GM18498 (cell line): ENCODE measurements at regions not wholly inside any gene's neighbourhood (a gene's known extent, or its start where the extent isn't known, plus 50 kb on each side); places are given as distances from the start of the nearest gene placed in this dataset.
"Not testable (repeated sequence)": the region's sequence is repeated elsewhere in the genome, so short reads cannot be mapped to it uniquely, and the experiment has no call there.

ENCODE experiments used
- ATAC-seq: cut with Tn5 transposase; IDR thresholded peaks from one replicate; pipeline ENCODE4 v1.9.1; 2021; ENCODE audit warnings: mild to moderate bottlenecking, moderate library complexity; ENCODE audit not compliant: unreplicated experiment

DNA sequence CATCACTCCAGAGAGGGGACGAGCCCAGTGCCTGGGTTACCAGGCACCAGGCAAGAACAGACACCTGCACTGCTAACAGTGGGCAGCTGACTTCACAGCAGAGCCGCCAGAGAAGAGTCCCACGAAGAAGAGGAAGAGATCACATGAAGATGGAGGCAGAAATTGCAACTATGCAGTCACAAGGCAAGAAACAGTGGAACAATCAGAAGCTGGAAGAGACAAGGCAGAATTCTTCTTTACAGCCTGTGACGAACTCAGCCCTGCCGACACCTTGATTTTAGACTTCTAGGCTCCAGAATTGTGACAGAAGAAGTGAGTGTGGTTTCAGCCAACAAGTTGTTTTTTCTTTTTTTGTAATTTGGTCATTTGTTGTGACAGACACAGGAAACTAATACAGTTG, 59.2 kb downstream of the IL12A start:
- no peak for ATAC-seq

DNA sequence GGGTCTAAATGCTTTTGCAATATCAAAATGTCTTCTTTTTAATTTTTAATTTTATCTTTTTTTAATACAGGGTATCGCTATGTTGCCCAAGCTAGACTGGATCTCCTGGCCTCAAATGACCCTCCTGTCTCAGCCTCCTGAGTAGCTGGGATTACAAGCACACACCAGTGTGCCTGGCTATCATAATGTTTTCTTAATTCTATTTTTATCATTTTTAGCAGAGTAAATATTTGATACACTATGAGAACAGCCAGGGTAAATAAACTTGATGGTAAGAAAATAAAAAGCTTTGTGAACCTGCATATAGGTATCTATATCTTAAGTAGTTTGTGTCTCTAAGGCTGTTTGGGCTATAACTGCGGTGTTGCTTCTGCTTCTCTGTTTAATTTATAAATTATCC, 60.4 kb downstream of the IL12A start:
- ATAC-seq, result no peak

DNA sequence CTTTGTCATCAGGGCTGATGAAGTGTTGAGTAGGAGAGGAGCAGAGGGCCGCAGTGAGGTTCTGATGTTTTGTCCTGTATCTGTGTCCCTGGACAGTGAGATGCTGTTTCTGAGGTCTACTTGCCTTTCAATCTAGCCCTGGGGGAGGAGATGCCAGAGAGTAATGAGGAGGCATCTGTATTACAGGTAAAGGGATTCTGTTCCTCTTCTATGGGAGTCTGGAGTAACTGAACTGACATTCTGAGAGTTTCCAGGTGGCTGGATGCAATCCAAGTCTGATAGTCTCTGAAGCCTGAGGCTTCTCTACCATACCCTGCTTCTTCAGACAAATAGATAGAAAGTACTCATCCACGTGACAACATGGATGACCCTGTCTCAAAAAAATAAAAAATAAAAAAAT, 60.9 kb downstream of the IL12A start:
- no peak for ATAC-seq

DNA sequence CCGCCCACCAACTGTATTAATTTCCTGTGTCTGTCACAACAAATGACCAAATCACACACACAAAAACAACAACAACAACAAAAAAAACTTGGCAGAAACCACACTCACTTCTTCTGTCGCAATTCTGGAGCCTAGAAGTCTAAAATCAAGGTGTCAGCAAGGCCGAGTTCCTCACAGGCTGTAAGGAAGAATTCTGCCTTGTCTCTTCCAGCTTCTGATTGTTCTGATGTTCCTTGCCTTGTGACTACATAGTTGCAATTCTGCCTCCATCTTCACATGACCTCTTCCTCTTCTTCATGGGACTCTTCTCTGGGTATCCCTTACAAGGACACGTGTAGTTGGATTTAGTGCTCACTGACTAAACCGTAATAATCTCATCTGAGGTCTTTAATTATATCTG, 61.4 kb downstream of the IL12A start:
- ATAC-seq, result no peak

DNA sequence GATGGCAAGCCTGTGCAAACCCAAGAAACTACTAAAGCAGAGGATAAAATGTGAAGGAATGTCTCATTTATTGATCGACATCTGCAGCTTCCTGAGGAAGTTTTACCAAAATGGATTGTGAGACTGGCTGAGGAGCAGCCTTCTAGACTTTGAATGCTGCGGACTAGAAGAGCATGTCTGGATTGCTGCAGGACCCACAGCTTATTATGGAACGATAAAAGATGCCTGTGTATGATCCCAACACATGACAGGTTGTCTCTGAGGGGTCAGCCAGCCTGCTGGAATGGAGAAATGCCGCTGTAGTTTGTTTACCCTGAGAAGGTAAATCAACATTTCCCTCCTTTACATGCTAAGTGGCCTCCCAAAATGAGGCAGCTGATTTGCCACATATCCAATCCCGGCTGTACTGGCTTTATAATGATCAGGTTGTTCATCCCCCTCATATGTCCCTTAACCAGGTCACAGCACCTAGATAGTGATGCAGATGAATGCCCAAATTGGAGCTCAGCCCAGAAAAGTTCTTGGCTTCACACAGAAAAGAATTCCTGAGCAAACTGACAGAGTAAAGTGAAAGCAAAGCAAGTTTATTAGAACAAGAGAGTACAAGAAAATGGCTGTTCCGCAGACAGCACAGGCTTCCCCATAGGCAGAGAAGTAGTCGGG, 63.9 kb downstream of the IL12A start:
- no peak for ATAC-seq

DNA sequence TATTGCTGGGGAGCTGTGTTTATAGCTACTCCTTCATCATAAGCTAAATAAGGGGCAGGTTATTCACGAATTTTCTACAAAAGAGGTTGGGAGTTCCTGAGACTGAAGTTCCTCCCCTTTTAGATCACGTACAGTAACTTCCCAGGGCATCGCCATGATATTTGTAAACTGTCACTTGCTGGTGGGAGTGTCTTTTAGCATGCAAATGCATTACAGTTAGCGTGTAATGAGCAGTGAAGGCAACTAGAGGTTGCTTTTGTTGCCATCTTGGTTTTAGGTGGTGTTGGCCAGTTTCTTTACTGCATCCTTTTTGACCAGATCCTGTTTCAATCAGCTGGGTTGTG, 64.4 kb downstream of the IL12A start:
- no peak for ATAC-seq

DNA sequence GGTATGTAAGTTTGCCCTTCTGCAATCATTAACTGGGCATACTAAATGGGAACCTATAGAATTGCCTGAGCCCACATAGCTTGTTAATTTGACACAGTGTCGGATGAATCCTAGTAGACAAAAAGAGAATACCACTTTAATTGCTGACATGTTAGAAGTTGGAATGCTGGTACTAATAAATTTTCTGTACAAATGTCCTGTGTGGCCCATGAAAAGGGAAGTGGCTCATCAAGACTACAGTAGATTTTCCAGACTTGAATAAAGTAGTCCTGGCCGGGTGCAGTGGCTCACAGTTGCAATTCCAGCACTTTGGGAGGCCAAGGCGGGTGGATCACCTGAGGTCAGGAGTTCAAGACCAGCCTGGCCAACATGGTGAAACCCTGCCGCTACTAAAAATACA, 66.2 kb downstream of the IL12A start:
- ATAC-seq, result not testable (repeated sequence)

DNA sequence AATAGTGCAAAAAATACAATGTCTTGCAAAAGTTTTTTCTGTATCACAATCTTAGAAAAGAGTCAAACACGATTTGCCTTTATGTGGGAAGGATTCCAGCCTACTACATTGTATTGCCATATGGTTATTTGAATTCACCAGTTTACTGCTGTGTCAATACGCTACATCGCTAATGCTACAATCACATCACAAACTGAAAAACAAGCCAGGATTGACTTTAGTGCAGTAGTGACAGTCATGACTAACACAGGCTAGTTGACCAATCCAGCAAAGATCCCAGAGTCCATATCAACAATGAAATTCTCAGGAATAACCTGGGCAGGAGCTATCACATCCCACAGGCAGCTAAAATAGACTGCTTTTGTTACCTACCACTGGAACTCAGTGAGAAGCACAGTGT, 67.0 kb downstream of the IL12A start:
- ATAC-seq, result no peak

DNA sequence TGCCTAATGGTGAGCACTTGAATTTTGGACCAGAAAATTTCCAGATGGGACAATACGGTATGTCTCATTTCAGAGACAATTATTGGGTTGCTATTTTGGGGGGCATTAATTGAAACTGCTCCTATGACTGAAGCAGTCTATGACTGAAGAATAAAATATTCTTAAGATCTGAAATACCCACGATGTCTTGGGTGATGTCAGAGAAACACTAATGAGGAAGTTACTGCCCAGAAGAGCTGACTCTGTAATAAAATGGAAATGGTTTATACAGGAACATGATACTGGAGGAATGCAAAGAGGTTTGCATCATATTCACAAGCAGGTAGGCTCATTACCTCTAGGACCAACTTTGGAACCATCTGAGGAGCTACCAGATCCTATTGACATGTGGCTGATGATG, 68.7 kb downstream of the IL12A start:
- no peak for ATAC-seq

DNA sequence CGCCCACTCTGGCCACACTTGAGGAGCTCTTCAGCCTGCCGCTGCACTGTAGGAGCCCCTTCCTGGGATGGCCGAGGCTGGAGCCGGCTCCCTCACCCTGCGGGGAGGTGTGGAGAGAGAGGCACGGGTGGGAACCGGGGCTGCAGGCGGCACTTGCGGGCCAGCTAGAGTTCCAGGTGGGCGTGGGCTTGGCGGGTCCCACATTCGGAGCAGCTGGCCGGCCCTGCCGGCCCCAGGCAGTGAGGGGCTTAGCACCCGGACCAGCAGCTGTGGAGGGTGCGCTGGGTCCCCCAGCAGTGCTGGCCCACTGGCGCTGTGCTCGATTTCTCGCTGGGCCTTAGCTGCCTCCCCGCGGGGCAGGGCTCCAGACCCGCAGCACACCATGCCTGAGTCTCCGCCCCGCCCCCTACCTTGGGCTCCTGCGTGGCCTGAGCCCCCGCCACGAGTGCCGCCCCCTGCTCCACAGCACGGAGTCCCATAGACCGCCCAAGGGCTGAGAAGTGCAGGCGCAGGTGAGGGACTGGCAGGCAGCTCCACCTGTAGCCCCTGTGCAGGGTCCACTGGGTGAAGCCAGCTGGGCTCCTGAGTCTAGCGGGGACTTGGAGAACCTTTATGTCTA, 71.9 kb downstream of the IL12A start:
- ATAC-seq, result no peak

DNA sequence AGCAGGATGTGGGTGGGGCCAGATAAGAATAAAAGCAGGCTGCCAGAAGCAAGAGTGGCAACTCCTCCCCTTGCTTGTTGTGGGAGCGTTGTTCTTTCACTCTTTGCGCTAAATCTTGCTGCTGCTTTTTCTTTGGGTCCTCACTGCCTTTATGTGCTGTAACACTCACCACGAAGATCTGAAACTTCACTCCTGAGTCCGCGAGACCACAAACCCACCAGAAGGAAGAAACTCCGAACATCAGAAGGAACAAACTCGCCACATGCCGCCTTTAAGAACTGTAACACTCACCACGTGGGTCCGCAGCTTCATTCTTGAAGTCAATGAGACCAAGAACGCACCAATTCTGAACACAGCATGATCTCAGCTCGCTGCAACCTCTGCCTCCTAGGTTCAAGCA, 72.9 kb downstream of the IL12A start:
- ATAC-seq, result no peak

DNA sequence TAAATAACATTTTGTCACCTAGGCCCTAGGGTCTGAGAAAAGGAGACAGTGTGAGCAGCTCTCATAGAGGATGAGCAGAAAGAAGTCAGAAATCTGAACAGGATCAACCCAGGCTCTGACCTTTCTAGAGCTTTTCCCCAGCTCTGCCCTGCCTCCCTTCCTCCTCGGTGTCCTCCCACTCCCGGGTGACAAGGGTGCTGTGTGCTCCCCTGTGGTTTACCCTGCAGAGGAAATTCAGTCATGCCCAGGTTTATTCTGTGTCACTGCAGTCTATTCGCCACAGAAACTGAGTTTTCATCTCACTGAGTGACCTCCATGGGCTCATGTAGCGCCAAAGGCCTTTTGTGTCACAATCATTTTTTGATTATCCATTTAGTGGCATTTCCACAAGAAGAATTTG, 76.6 kb downstream of the IL12A start:
- no peak for ATAC-seq

DNA sequence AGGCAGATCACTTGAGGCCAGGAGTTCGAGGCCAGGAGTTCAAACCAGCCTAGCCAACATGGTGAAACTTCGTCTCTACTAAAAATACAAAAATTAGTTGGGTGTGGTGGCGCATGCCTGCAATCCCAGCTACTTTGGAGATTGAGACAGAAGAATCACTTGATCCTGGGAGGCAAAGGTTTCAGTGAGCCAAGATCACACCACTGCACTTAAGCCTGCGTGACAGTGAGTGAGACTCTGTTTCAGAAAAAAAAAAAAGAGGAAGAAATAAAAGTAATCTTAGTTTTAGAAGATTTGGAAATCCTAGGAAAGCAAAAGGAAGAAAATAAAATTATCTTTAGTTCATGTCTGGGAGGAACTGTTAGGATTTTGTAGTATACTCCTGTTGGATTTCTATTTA, 77.2 kb downstream of the IL12A start:
- no peak for ATAC-seq

DNA sequence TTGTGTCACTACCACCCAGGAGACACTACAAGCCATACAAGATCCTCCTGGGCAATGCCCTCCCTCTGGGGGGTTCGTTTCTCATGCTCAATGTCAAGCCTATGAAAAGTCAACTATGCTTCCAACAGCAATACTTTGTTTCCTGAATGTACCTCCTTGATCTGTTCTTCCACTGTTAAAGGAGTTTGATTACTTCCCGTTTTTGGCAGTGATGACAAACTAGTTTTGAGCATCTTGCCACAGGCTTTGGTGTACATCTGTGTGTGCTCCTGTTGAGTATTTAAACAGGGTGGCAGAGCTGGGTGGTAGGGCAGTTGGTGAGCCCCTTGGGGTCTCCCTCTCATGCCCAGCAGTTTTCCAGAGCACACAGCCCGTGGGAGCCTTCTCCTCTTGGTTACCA, 81.4 kb downstream of the IL12A start:
- no peak for ATAC-seq

DNA sequence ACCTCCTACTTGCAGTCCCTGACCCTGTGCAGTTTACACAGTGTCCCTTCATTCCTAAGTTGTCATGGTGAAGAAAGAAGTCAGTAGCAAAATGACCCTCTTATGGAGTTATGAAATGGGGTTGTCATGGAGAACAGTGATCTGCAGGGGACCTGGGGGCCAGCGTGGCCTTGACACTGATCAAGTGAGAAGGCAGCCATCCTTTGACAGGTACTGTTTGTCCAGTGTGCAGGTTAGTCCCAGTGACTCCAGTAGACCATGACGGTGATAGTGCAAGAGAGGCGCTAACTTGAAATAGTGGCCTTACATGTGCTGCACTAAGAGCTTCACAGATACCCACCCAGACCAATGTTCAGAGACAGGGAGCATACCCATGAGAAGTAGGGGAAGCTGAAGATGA, 87.9 kb downstream of the IL12A start:
- no peak for ATAC-seq

DNA sequence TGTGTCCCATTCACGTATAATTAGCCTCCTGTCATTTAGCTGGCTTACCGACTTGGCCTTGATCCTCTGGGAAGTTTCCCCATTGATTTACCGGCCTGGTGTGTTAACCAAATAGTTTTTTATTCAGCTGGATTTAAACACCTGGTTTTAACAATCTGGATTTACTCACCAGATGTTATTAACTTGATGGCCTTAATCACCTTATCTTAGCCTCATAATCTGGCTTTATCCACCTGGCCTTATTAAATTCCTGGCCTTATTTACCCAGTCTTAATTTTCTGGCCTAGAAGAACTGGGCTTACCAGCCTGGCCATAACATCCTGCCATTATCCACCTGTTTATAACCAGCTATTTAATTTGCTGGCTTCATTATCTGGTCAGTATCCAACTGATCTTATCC, 89.9 kb downstream of the IL12A start:
- no peak for ATAC-seq

DNA sequence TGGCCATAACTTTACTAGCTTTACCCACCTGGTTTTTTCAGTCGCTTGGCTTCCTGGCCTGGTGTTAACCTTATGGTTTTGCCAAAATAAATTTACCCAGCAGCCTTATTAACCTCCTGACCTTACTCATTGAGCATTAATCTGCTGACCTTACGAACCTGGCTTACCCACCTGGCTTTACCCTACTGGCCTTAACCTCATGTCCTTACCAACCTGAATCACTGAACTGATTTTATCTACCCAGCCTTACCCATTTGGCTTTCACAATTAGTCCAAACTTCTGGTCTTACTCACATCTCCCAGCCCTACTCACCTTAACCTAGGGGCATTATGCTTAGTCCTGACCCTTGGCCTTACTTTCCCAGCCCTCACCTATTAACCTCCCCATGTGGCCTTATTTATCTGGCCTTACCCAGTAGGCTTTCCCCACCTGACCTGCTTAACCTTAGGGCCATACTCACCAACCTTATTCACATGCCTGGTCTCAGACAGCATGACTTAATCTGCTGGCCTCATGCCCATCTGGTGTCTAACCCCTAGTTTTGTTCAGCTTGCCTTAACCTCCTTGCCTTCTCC, 93.4 kb downstream of the IL12A start:
- ATAC-seq, result no peak

DNA sequence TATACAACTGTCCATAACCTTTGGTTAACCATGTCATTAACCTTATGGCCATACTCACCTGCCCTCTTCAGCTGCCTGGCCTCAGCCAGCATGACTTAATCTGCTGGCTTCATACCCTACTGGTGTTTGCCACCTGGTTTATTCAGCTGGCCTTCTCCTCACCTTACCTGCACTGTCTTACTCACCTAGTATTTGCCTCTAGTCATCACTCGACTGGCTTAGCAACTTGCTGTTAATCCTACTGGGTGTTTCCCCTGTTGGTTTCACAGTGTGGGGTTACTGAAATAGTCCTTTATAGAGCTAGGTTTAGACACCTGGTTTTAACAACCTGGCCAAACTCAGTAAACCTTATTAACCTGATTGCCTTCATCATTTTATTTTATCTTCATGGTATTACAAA, 96.4 kb downstream of the IL12A start:
- ATAC-seq, result no peak

DNA sequence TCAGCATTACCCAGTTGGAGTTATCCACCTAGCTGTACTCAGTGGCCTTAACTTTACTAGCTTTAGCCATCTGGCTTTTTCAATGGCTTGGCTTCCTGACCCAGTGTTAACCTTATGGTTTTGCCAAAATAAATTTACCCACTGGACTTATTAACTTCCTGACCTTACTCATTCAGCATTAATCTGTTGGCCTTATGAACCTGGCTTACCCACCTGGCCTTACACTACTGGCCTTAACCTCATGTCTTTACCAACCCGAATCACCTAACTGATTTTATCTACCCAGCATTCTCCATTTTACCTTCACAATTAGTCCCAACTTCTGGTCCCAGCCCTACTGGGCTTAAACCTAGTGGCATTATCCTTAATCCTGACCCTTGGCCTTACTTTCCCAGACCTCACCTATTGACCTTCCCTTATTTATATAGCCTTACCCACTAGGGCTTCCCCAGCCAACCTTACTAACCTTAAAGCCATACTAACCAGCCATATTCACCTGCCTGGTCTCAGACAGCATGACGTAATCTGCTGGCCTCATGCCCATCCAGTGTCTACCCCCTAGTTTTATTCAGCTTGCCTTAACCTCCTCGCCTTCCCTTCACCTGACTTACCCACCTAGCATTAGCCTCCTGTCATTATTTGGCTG, 100.0 kb downstream of the IL12A start:
- ATAC-seq, result no peak

DNA sequence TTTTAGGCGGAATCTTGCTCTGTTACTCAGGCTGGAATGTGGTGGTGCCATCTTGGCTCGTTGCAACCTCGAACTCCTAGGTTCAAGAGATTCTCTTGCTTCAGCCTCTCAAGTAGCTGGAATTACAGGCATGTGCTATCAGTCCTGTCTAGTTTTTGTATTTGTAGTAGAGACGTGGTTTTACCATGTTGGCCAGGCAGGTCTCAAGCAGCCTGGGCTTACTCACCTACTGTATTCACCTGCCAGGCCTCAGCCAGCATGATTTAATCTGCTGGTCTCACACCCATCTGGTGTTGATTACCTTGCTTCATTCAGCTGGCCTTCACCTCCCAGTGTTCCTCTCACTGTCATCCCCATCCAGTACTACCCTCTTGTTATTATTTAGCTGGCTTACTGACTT, 102.0 kb downstream of the IL12A start:
- ATAC-seq, result no peak

DNA sequence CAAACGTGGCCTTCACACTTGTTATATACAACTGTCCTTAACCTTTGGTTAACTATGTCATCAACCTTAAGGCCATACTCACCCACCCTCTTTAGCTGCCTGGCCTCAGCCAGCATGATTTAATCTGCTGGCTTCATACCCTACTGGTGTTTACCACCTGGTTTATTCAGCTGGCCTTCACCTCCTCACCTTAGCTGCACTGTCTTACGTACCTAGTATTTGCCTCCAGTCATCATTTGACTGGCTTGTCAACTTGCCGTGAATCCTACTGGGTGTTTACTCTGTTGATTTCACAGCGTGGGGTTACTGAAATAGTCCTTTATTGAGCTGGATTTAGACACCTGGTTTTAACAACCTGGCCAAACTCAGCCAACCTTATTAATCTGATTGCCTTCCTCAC, 102.8 kb downstream of the IL12A start:
- ATAC-seq, result no peak

DNA sequence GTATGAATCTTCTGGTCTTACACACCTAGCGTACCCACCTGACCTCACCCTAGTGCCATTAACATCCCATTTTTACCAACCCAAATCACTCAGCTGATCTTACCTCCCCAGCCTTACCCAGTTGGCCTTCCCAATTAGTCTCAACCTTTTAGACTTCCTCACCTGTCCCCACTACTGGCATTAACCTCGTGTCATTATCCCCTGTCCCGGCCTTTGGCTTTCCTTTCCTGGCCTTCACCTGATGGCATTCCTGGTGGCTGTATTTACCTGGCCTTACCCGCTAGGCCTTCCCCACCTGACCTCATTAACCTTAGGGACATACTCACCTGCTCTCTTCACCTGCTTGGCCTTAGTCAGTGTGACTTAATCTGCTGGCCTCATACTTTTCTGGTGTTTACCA, 104.1 kb downstream of the IL12A start:
- ATAC-seq, result no peak
